Testis (tissue), 2 donors: ENCODE measurements at regions not wholly inside any gene's neighbourhood (a gene's known extent, or its start where the extent isn't known, plus 50 kb on each side); places are given as distances from the start of the nearest gene placed in this dataset.

Experiments
- DNase-seq: peaks from one replicate; pipeline ENCODE4 v3.0.0-alpha.2; 2019
- H3K27ac ChIP-seq, 2 donors: fragments of 200-600 bp; sonication (generic); one replicate each; pipeline ENCODE4 v1.5.1; 2019
- H3K27me3 ChIP-seq: fragments of 200-600 bp; sonication (generic); one replicate; pipeline ENCODE4 v1.5.1; 2019
- H3K36me3 ChIP-seq: fragments of 200-600 bp; sonication (generic); one replicate; pipeline ENCODE4 v1.5.1; 2017; ENCODE audit warnings: low read depth; ENCODE audit errors: missing control alignments
- H3K4me1 ChIP-seq: fragments of 200-600 bp; sonication (generic); one replicate; pipeline ENCODE4 v1.5.1; 2019
- H3K4me3 ChIP-seq, 2 donors: fragments of 200-600 bp; sonication (generic); one replicate each; pipeline ENCODE4 v1.5.1; 2017 to 2019
- H3K9me3 ChIP-seq: fragments of 200-600 bp; sonication (generic); one replicate; pipeline ENCODE4 v1.5.1; 2017
- POLR2A ChIP-seq: fragments of 450-650 bp; IDR thresholded peaks from one replicate; pipeline ENCODE4 v1.6.1; 2017; ENCODE audit warnings: antibody characterized with exemption, mild to moderate bottlenecking, moderate library complexity
- WGBS, 2 donors: methylation state at CpG; one replicate each; pipeline ENCODE4 v1.1.5; 2018; 5-methylcytosine and 5-hydroxymethylcytosine counted together
- intact Hi-C: fragments of 100-400 bp; cut with DNase I; formaldehyde crosslinking; loops from one replicate; pipeline ENCODE4 v1.15.1; 2023; ENCODE audit warnings: low total_unique reads
- TF ChIP-seq, protein P1 (sequence below), 3 experiments: fragments of 450-650 bp in 2 of 3; fragments of 200-600 bp in 1 of 3; sonication (generic) in 1 of 3; IDR thresholded peaks; one replicate each; pipeline ENCODE4 v1.5.1; 2016 to 2019; ENCODE audit warnings: antibody characterized with exemption in 3 of 3, mild to moderate bottlenecking in 2 of 3, moderate library complexity in 1 of 3

DNA sequence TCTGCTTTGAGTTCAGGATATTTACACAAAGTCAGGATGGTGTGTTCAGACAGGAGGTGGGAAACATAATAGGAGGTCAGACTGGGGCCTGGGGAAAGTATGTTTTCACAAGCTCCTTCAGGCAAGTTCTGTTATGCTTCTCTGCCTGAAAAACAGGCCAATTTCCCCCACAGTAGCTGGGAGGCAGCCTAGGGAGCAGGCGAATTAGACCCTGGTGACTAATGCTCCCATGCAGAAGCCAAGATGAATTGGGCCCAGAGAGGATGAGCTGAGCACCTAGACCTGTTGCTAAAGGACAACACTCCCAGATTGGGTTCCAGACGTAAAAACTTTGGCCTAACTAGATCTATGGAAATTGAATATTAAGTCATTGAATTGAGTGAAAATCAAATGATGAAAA, 142.2 kb upstream of the MAP3K7 start:
- no peak for DNase-seq
- Histone ChIP-seq H3K9me3 (no peaks in the 10 kb centered on the region), H3K27ac (no peak overlapping the region), H3K4me1 (no peaks in the 10 kb centered on the region), H3K4me3 (no peak overlapping the region), H3K27me3 (no peaks in the 10 kb centered on the region), H3K36me3 (no peaks in the 10 kb centered on the region)
- intact Hi-C loops: no loop called here
- TF ChIP-seq, protein P1, sequence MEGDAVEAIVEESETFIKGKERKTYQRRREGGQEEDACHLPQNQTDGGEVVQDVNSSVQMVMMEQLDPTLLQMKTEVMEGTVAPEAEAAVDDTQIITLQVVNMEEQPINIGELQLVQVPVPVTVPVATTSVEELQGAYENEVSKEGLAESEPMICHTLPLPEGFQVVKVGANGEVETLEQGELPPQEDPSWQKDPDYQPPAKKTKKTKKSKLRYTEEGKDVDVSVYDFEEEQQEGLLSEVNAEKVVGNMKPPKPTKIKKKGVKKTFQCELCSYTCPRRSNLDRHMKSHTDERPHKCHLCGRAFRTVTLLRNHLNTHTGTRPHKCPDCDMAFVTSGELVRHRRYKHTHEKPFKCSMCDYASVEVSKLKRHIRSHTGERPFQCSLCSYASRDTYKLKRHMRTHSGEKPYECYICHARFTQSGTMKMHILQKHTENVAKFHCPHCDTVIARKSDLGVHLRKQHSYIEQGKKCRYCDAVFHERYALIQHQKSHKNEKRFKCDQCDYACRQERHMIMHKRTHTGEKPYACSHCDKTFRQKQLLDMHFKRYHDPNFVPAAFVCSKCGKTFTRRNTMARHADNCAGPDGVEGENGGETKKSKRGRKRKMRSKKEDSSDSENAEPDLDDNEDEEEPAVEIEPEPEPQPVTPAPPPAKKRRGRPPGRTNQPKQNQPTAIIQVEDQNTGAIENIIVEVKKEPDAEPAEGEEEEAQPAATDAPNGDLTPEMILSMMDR (IDR thresholded peaks at IDR 0.05): no peak
- no peak for TF ChIP-seq POLR2A
- 86 to 87% methylated on average over 2 of the region's 2 CpGs for WGBS, 2 donors

DNA sequence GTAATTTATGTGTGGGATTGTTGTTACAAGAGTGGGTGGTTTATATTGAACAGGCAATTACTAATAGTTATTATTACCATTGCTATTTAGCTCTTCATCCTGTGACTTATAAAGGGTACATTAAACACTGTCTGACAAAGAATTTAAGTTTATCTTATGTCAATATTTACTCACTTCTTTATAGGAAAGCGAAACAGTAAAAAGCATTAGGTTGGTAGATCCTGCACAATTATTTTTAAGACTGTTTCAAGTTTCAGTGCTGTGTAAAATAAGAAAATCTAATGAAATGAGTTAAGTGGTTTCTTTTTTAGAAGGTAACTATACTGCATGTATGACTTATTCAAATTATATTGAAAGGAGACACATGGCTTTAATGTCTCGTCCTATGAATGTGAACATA, 135.8 kb upstream of the MAP3K7 start:
- Histone ChIP-seq H3K4me3 (no peak overlapping the region), H3K9me3 (no peaks in the 10 kb centered on the region), H3K27ac (no peak overlapping the region), H3K36me3 (no peaks in the 10 kb centered on the region), H3K27me3 (no peaks in the 10 kb centered on the region), H3K4me1 (no peaks in the 10 kb centered on the region)
- no peak for DNase-seq
- WGBS, 2 donors: 86 to 87% methylated on average over 2 of the region's 2 CpGs
- no peak for TF ChIP-seq POLR2A
- TF ChIP-seq, protein P1 (IDR thresholded peaks at IDR 0.05): no peak
- intact Hi-C loops: no loop called here

DNA sequence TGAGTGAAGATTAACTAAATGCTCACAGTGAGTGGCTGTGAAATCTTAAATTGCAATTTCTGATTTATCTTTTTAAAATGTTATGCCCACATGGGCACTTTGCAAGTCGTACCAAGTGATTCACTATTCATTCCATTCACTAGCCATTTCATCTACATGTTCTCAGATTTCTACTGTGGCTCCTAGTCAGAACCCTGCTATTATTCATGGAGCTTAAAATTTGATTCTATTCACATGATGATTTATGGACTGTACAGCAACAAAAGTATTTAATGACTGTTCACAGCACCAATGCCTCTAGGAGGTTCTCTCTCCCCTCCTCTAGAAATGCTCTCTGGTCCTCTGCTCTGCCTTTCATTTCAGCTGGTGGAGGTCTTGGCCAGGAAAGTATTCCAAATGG, 133.5 kb upstream of the MAP3K7 start:
- TF ChIP-seq, protein P1 (IDR thresholded peaks at IDR 0.05): no peak
- TF ChIP-seq POLR2A: no peak
- no peak for DNase-seq
- intact Hi-C loops: no loop called here
- no peak overlapping the region for H3K27ac ChIP-seq
- H3K36me3 ChIP-seq: no peaks in the 10 kb centered on the region
- no peak overlapping the region for H3K4me3 ChIP-seq
- no peaks in the 10 kb centered on the region for H3K4me1 ChIP-seq
- no peaks in the 10 kb centered on the region for H3K27me3 ChIP-seq
- WGBS, 2 donors: 75 to 81% methylated on average over 1 of the region's 1 CpG
- no peaks in the 10 kb centered on the region for H3K9me3 ChIP-seq

DNA sequence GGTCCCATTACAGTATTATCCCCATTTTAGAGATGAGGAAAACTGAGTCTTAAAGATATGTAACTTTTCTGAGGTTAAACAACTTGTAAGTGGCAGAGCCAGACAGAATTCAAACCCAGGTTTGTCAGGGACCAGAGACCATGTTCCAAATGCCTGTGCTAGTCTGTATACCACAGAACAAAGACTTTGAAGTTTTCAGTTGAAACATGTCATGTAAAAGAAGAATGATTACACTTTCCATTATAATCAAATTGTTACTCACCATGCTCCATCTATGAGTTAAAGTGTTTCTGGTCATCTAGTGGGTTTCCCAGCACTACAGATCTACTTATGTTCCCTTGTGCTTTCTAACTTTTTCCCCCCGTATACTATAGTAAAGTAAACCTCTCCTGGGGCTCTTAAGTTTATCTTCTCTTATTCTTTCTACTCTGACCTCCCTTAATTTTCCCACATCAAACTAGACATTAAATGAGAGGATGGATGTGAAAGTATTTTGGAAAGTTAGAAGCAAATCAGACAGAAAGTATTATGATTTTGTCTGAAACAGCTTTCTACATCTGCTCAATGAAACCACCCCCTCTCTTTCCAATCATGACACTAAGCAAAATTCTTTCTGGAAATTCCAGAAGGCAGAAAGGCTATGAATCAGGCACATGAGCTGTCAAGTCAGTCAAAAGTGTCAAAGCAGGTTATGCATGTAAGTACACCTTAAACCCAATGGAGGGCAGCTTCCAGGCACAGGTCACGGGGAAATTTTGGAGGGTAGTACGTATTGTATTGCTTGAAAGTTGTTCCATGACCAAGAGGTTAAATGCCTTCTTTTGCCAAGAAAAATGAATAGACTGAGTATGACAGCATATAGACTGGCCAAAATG, 132.7 kb upstream of the MAP3K7 start:
- intact Hi-C loops: no loop called here
- no peak for DNase-seq
- no peaks in the 10 kb centered on the region for H3K9me3 ChIP-seq

More for the DNA sequence above, 132.7 kb upstream of the MAP3K7 start:
- Histone ChIP-seq H3K36me3 (no peaks in the 10 kb centered on the region), H3K4me1 (no peaks in the 10 kb centered on the region), H3K27me3 (no peaks in the 10 kb centered on the region), H3K27ac (no peak overlapping the region), H3K4me3 (no peak overlapping the region)
- WGBS, 2 donors: 73 to 80% methylated on average over 3 of the region's 3 CpGs
- TF ChIP-seq, protein P1 (IDR thresholded peaks at IDR 0.05): no peak
- TF ChIP-seq POLR2A: no peak
